Ascending aorta (tissue), 2 donors: ENCODE measurements at regions not wholly inside any gene's neighbourhood (a gene's known extent, or its start where the extent isn't known, plus 50 kb on each side); places are given as distances from the start of the nearest gene placed in this dataset.

Experiments used
- DNase-seq, 2 donors: peaks; one replicate each; pipeline ENCODE4 v3.0.0-alpha.2; 2019; ENCODE audit warnings: low spot score in 2 of 2
- H3K27ac ChIP-seq, 2 donors: fragments of 200-600 bp; sonication (generic); one replicate each; pipeline ENCODE4 v1.5.1; 2016 to 2017; ENCODE audit warnings: mild to moderate bottlenecking in 1 of 2
- H3K27me3 ChIP-seq: fragments of 200-600 bp; sonication (generic); one replicate; pipeline ENCODE4 v1.5.1; 2017
- H3K36me3 ChIP-seq, 2 donors: fragments of 200-600 bp; sonication (generic); one replicate each; pipeline ENCODE4 v1.5.1; 2016
- H3K4me1 ChIP-seq, 2 donors: fragments of 200-600 bp; sonication (generic); one replicate each; pipeline ENCODE4 v1.5.1; 2016 to 2017; ENCODE audit warnings: mild to moderate bottlenecking in 1 of 2
- H3K4me3 ChIP-seq, 2 donors: fragments of 200-600 bp; sonication (generic); one replicate each; pipeline ENCODE4 v1.5.1; 2016 to 2017; ENCODE audit warnings: mild to moderate bottlenecking in 1 of 2
- H3K9me3 ChIP-seq, 2 donors: fragments of 200-600 bp; sonication (generic); one replicate each; pipeline ENCODE4 v1.5.1; 2016
- CTCF ChIP-seq, 3 experiments: fragments of 200-600 bp in 2 of 3; fragments of 450-650 bp in 1 of 3; sonication (generic) in 2 of 3; IDR thresholded peaks; one replicate each; pipeline ENCODE4 v1.5.1; 2016 to 2019; ENCODE audit warnings: antibody characterized with exemption in 3 of 3, mild to moderate bottlenecking in 1 of 3, moderate library complexity in 1 of 3
- intact Hi-C: fragments of 100-400 bp; cut with DNase I; formaldehyde crosslinking; loops from one replicate; pipeline ENCODE4 v1.15.1; 2023

GRCh38 chr5:166594567-166594966 is 1696.9 kb upstream of the WWC1 start:
- no peaks in the 10 kb centered on the region for H3K9me3 ChIP-seq
- no peaks in the 10 kb centered on the region for H3K36me3 ChIP-seq
- DNase-seq = no peak
- intact Hi-C loops = no loop called here
- no peak for TF ChIP-seq CTCF (IDR thresholded peaks at IDR 0.05)
- no peak overlapping the region for H3K27ac ChIP-seq
- no peaks in the 10 kb centered on the region for H3K4me1 ChIP-seq
- no peaks in the 10 kb centered on the region for H3K27me3 ChIP-seq
- H3K4me3 ChIP-seq = no peak overlapping the region

- intact Hi-C loops = no loop called here
- Histone ChIP-seq H3K4me1 (no peaks in the 10 kb centered on the region), H3K36me3 (no peaks in the 10 kb centered on the region), H3K4me3 (no peak overlapping the region), H3K27ac (no peak overlapping the region), H3K27me3 (no peaks in the 10 kb centered on the region), H3K9me3 (no peaks in the 10 kb centered on the region)
- DNase-seq = no peak
- TF ChIP-seq CTCF (IDR thresholded peaks at IDR 0.05) = no peak
Observed at GRCh38 chr5:166595274-166595951, 1696.0 kb upstream of the WWC1 start.

GRCh38 chr5:166596043-166596442 is 1695.4 kb upstream of the WWC1 start:
- H3K27me3 ChIP-seq = no peaks in the 10 kb centered on the region
- intact Hi-C loops = no loop called here
- no peak for TF ChIP-seq CTCF (IDR thresholded peaks at IDR 0.05)

DNA sequence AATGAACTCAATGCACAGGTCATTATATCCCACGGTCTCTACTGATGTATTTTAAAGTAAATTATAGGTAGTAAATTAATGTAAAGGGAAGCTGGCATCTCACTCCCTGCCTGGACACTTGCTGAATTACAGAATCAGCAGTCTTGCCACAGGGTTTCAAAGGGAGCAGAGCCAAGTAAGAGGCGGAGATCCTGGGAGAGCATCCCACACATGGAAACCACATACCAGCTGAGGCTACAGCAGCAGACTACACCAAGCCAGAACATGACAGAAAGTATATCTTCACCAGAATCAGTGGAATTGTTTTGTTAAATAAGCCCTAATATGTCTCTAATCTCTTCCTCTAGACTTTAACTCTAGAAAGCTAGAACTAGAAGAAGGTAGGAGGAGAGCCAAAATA is 1689.2 kb upstream of the WWC1 start:
- Histone ChIP-seq H3K4me3 (no peak overlapping the region), H3K36me3 (no peaks in the 10 kb centered on the region), H3K27me3 (no peaks in the 10 kb centered on the region), H3K27ac (no peak overlapping the region), H3K4me1 (no peaks in the 10 kb centered on the region), H3K9me3 (no peaks in the 10 kb centered on the region)
- no peak for DNase-seq
- intact Hi-C loops = no loop called here
- no peak for TF ChIP-seq CTCF (IDR thresholded peaks at IDR 0.05)

More at GRCh38 chr5:166596043-166596442, 1695.4 kb upstream of the WWC1 start:
- Histone ChIP-seq H3K36me3 (no peaks in the 10 kb centered on the region), H3K4me1 (no peaks in the 10 kb centered on the region), H3K4me3 (no peak overlapping the region), H3K27ac (no peak overlapping the region), H3K9me3 (no peaks in the 10 kb centered on the region)
- DNase-seq = no peak

GRCh38 chr5:166617507-166617906 is 1673.9 kb upstream of the WWC1 start:
- DNase-seq = no peak
- H3K27ac ChIP-seq = no peak overlapping the region
- no peaks in the 10 kb centered on the region for H3K27me3 ChIP-seq
- intact Hi-C loops = no loop called here
- H3K4me3 ChIP-seq = no peak overlapping the region
- no peaks in the 10 kb centered on the region for H3K4me1 ChIP-seq
- H3K9me3 ChIP-seq = no peaks in the 10 kb centered on the region
- TF ChIP-seq CTCF (IDR thresholded peaks at IDR 0.05) = no peak
- no peaks in the 10 kb centered on the region for H3K36me3 ChIP-seq

DNA sequence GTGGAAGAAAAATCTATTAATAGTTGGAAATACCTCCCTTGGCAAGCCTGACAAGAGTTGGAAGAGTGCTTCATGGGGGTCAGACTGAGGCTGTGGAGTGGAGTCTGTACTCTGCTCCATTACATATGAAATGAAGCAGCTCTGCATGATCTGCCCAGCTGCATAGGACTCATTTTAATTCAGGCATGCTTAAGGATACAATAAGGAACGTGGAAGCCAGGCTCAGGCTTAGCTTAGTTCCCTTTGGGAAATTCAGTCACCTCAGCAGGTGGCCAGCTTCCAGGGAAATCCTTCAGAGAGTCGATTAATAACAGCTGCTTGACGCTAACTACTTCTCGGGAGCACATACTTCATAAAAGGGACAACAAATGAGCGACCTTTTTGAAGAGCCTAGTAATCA is 1672.9 kb upstream of the WWC1 start:
- H3K27me3 ChIP-seq = no peaks in the 10 kb centered on the region
- H3K27ac ChIP-seq = no peak overlapping the region
- no peak for DNase-seq
- no peaks in the 10 kb centered on the region for H3K9me3 ChIP-seq
- intact Hi-C loops = no loop called here
- TF ChIP-seq CTCF (IDR thresholded peaks at IDR 0.05) = no peak
- no peak overlapping the region for H3K4me3 ChIP-seq
- no peaks in the 10 kb centered on the region for H3K4me1 ChIP-seq
- no peaks in the 10 kb centered on the region for H3K36me3 ChIP-seq
